Upper lobe of right lung (tissue), 1 donor: ENCODE measurements at regions not wholly inside any gene's neighbourhood (a gene's known extent, or its start where the extent isn't known, plus 50 kb on each side); places are given as distances from the start of the nearest gene placed in this dataset.

Experiments used
- ATAC-seq: fragments of 200-7000 bp; cut with Tn5 transposase; one replicate; pipeline ENCODE4 v1.9.1; 2020; ENCODE audit warnings: mild to moderate bottlenecking, moderate library complexity
- DNase-seq: peaks from one replicate; pipeline ENCODE4 v3.0.0-alpha.2; 2020
- H3K27ac ChIP-seq: fragments of 200-600 bp; one replicate; pipeline ENCODE4 v1.8.0; 2022
- H3K27me3 ChIP-seq: fragments of 200-600 bp; one replicate; pipeline ENCODE4 v1.8.0; 2022; ENCODE audit warnings: mild to moderate bottlenecking
- H3K36me3 ChIP-seq: fragments of 200-600 bp; one replicate; pipeline ENCODE4 v1.8.0; 2022
- H3K4me1 ChIP-seq: fragments of 200-600 bp; one replicate; pipeline ENCODE4 v1.8.0; 2022
- H3K4me3 ChIP-seq: fragments of 200-600 bp; one replicate; pipeline ENCODE4 v1.8.0; 2022; ENCODE audit warnings: mild to moderate bottlenecking
- H3K9me3 ChIP-seq: fragments of 200-600 bp; one replicate; pipeline ENCODE4 v1.8.0; 2022
- CTCF ChIP-seq: fragments of 200-600 bp; IDR thresholded peaks from one replicate; pipeline ENCODE4 v1.8.0; 2022; ENCODE audit warnings: antibody characterized with exemption
- intact Hi-C: fragments of 100-400 bp; cut with DNase I; formaldehyde crosslinking; loops from one replicate; pipeline ENCODE4 v1.11.0; 2022
- donor health status: DM: no; HTN: yes; CAD: no; lungs with severe emphysema.

- H3K4me3 ChIP-seq: no peak overlapping the region
- TF ChIP-seq CTCF: no peak
- ATAC-seq (no peak), DNase-seq (no peak)
- H3K36me3 ChIP-seq: no peaks in the 10 kb centered on the region
- no peaks in the 10 kb centered on the region for H3K9me3 ChIP-seq
- no peaks in the 10 kb centered on the region for H3K4me1 ChIP-seq
- intact Hi-C loops: no loop called here
- H3K27ac ChIP-seq: no peak overlapping the region
- H3K27me3 ChIP-seq: no peaks in the 10 kb centered on the region
Measured at GRCh38 chr9:88326936-88327335, 61.3 kb upstream of the SPIN1 start.

GRCh38 chr9:88326015-88326414, 62.2 kb upstream of the SPIN1 start:
- Histone ChIP-seq H3K4me3 (no peak overlapping the region), H3K4me1 (no peaks in the 10 kb centered on the region), H3K36me3 (no peaks in the 10 kb centered on the region), H3K9me3 (no peaks in the 10 kb centered on the region), H3K27me3 (no peaks in the 10 kb centered on the region), H3K27ac (no peak overlapping the region)
- no peak for TF ChIP-seq CTCF
- intact Hi-C loops: no loop called here
- ATAC-seq (no peak), DNase-seq (no peak)

GRCh38 chr9:88322906-88323566, 65.2 kb upstream of the SPIN1 start:
- no peaks in the 10 kb centered on the region for H3K9me3 ChIP-seq
- DNase-seq: peak; percentile 28
- ATAC-seq: peak; percentile 80
- intact Hi-C loops: no loop called here
- H3K4me1 ChIP-seq: no peaks in the 10 kb centered on the region
- H3K27me3 ChIP-seq: no peaks in the 10 kb centered on the region
- TF ChIP-seq CTCF: no peak
- no peaks in the 10 kb centered on the region for H3K36me3 ChIP-seq
- no peak overlapping the region for H3K4me3 ChIP-seq
- H3K27ac ChIP-seq: no peak overlapping the region

GRCh38 chr9:88321764-88322163, 66.5 kb upstream of the SPIN1 start:
- no peak for ATAC-seq
- Histone ChIP-seq H3K4me3 (no peak overlapping the region), H3K27me3 (no peaks in the 10 kb centered on the region), H3K27ac (no peak overlapping the region), H3K36me3 (no peaks in the 10 kb centered on the region), H3K9me3 (no peaks in the 10 kb centered on the region), H3K4me1 (no peaks in the 10 kb centered on the region)
- intact Hi-C loops: no loop called here
- no peak for TF ChIP-seq CTCF
- DNase-seq: no peak

GRCh38 chr9:88320748-88321415, 67.4 kb upstream of the SPIN1 start:
- Histone ChIP-seq H3K27ac (no peak overlapping the region), H3K4me3 (no peak overlapping the region), H3K36me3 (no peaks in the 10 kb centered on the region), H3K27me3 (no peaks in the 10 kb centered on the region), H3K9me3 (no peaks in the 10 kb centered on the region), H3K4me1 (no peaks in the 10 kb centered on the region)
- no peak for DNase-seq
- TF ChIP-seq CTCF: no peak
- ATAC-seq: no peak
- intact Hi-C loops: no loop called here
